Choroid plexus epithelial cell (primary cell): ENCODE measurements at regions not wholly inside any gene's neighbourhood (a gene's known extent, or its start where the extent isn't known, plus 50 kb on each side); places are given as distances from the start of the nearest gene placed in this dataset.

Experiments used
- DNase-seq: peaks from one replicate; pipeline ENCODE4 v3.0.0-alpha.2; 2010; ENCODE audit warnings: low read depth
- H3K4me3 ChIP-seq: 2 replicates; pipeline ENCODE4 v1.5.1; 2011; ENCODE audit warnings: low read depth, mild to moderate bottlenecking, control low read depth, low read length, moderate library complexity
- CTCF ChIP-seq: conservative IDR thresholded peaks from 2 replicates; pipeline ENCODE4 v1.5.1; 2011; ENCODE audit warnings: low read depth, mild to moderate bottlenecking, control low read depth, inconsistent platforms, low read length, moderate library complexity

GRCh38 chr13:100940658-100941057, 266.1 kb upstream of the TMTC4 start:
- DNase-seq: no peak
- TF ChIP-seq CTCF: no peak

GRCh38 chr13:100933841-100934240, 259.2 kb upstream of the TMTC4 start:
- no peak for DNase-seq
- no peak for TF ChIP-seq CTCF

More at GRCh38 chr13:100940658-100941057, 266.1 kb upstream of the TMTC4 start:
- no peak overlapping the region for H3K4me3 ChIP-seq

DNA sequence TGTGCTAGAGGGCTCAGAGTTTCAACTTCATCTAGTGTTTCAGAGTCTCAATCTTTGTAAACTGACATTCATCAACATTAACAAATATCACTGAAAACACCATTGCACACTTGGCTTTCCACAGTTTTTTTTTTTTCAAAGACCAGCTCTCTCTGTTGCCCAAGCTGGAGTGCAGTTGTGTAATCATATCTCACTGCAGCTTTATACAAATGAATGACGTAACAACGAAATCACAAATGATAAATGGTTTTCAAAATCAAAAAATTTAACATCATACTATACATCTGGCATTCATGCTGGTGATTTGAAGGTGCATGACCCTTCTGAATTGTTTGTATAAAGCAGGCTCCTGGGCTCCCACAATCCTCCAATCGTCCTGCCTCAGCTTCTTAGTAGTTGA, 248.0 kb upstream of the TMTC4 start:
- H3K4me3 ChIP-seq: no peak overlapping the region
- DNase-seq: no peak
- no peak for TF ChIP-seq CTCF

More at GRCh38 chr13:100933841-100934240, 259.2 kb upstream of the TMTC4 start:
- H3K4me3 ChIP-seq: no peak overlapping the region

DNA sequence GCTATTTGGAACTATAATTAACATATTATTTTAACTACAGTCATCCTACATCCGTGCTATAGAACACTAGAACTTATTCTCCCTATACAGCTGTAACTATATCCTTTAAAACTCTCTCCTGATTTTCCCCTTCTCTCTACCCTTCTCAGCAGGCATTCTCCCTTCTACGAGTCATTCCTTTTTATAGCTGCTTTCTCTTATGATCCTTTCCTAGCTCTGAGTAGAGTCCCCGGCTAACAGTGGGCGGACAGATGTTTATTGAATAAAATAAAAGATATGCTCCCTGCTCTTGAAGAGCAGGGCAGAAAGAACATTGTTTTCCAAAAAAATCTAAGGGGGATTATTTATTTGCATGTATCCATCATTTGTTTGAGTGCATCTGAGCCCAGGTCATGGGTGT, 246.5 kb upstream of the TMTC4 start:
- H3K4me3 ChIP-seq: no peak overlapping the region
- no peak for DNase-seq
- TF ChIP-seq CTCF: no peak

DNA sequence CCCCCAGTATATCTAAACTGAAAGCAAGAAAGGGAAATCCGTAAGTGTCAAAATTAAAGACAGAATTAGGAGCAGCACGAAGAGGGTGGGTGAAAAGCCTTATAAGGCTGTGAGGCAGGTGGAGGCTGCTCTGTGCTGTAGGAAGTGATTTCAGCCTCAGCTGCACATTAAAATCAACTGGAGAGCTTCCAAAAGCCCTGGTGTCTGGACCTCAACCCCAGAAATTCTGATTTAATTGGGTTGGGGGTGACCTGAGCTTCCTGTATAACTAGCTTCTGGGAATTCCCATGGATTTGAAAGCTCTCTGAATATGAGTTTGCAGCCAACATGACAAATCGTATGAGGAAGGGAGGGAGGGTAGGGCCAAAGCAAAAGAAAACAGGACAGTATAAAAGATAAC, 242.4 kb upstream of the TMTC4 start:
- TF ChIP-seq CTCF: no peak
- H3K4me3 ChIP-seq: no peak overlapping the region
- DNase-seq: no peak

GRCh38 chr13:100913143-100913542, 238.5 kb upstream of the TMTC4 start:
- no peak for TF ChIP-seq CTCF

GRCh38 chr13:100904293-100904976, 229.8 kb upstream of the TMTC4 start:
- TF ChIP-seq CTCF: no peak
- no peak for DNase-seq
- H3K4me3 ChIP-seq: no peak overlapping the region

More at GRCh38 chr13:100913143-100913542, 238.5 kb upstream of the TMTC4 start:
- no peak overlapping the region for H3K4me3 ChIP-seq
- no peak for DNase-seq
